Ascending aorta (tissue), 2 donors: ENCODE measurements at regions not wholly inside any gene's neighbourhood (a gene's known extent, or its start where the extent isn't known, plus 50 kb on each side); places are given as distances from the start of the nearest gene placed in this dataset.

Experiments used
- DNase-seq, 2 donors: peaks; one replicate each; pipeline ENCODE4 v3.0.0-alpha.2; 2019; ENCODE audit warnings: low spot score in 2 of 2
- H3K27ac ChIP-seq, 2 donors: fragments of 200-600 bp; sonication (generic); one replicate each; pipeline ENCODE4 v1.5.1; 2016 to 2017; ENCODE audit warnings: mild to moderate bottlenecking in 1 of 2
- H3K27me3 ChIP-seq: fragments of 200-600 bp; sonication (generic); one replicate; pipeline ENCODE4 v1.5.1; 2017
- H3K36me3 ChIP-seq, 2 donors: fragments of 200-600 bp; sonication (generic); one replicate each; pipeline ENCODE4 v1.5.1; 2016
- H3K4me1 ChIP-seq, 2 donors: fragments of 200-600 bp; sonication (generic); one replicate each; pipeline ENCODE4 v1.5.1; 2016 to 2017; ENCODE audit warnings: mild to moderate bottlenecking in 1 of 2
- H3K4me3 ChIP-seq, 2 donors: fragments of 200-600 bp; sonication (generic); one replicate each; pipeline ENCODE4 v1.5.1; 2016 to 2017; ENCODE audit warnings: mild to moderate bottlenecking in 1 of 2
- H3K9me3 ChIP-seq, 2 donors: fragments of 200-600 bp; sonication (generic); one replicate each; pipeline ENCODE4 v1.5.1; 2016
- CTCF ChIP-seq, 3 experiments: fragments of 200-600 bp in 2 of 3; fragments of 450-650 bp in 1 of 3; sonication (generic) in 2 of 3; IDR thresholded peaks; one replicate each; pipeline ENCODE4 v1.5.1; 2016 to 2019; ENCODE audit warnings: antibody characterized with exemption in 3 of 3, mild to moderate bottlenecking in 1 of 3, moderate library complexity in 1 of 3
- intact Hi-C: fragments of 100-400 bp; cut with DNase I; formaldehyde crosslinking; loops from one replicate; pipeline ENCODE4 v1.15.1; 2023

GRCh38 chr4:83855044-83855443 lies 319.1 kb downstream of the GPAT3 start:
- H3K36me3 ChIP-seq, result no peaks in the 10 kb centered on the region
- H3K4me3 ChIP-seq, result no peak overlapping the region
- no peaks in the 10 kb centered on the region for H3K9me3 ChIP-seq
- no peak for TF ChIP-seq CTCF (IDR thresholded peaks at IDR 0.05)
- no peaks in the 10 kb centered on the region for H3K4me1 ChIP-seq
- H3K27me3 ChIP-seq, result no peaks in the 10 kb centered on the region
- no peak for DNase-seq
- no peak overlapping the region for H3K27ac ChIP-seq
- intact Hi-C loops, result no loop called here

GRCh38 chr4:83852085-83852451 lies 316.2 kb downstream of the GPAT3 start:
- H3K27me3 ChIP-seq, result no peaks in the 10 kb centered on the region
- no peak for DNase-seq
- H3K4me3 ChIP-seq, result no peak overlapping the region
- intact Hi-C loops, result no loop called here
- no peak for TF ChIP-seq CTCF (IDR thresholded peaks at IDR 0.05)
- H3K36me3 ChIP-seq, result no peaks in the 10 kb centered on the region
- H3K27ac ChIP-seq, result no peak overlapping the region
- no peaks in the 10 kb centered on the region for H3K4me1 ChIP-seq
- no peaks in the 10 kb centered on the region for H3K9me3 ChIP-seq

DNA sequence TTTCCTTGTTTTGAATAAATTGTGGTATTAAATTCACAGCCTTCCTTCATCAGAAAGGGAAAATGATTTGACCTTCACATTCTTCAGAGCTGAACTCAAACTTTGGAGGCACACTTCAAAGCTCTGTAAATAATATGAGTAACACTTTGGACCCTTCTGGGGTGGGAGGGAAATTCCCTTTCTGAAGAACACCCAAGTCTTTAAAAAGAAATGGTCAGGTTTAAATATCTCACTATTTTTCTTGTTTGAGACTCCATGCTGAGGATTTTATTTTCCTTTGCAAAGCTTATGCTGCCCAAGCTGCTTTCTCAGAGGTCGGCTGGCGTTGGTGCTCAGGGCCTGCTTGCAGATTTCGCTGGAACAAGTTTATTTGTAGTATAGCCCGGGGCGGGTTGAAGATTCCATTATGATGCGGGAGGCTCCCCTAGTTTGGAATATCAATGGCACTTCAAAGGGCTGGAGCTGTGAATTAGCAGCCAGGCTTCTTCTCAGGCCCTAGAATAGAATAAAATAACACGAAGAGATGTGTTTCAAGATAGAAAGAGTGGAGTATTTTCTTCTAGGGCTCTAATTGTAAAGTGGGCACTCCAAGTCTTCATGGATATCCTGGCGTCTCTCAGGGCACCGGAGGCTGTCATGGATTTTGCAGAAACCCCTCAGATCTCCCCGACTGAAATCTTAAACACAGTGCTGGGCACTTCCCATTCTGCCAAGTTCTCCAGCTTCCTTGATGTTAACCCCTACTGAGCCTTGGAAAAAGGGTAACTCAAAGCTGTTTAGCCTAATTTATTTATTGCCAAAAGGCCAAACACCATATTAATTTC lies 315.6 kb downstream of the GPAT3 start:
- TF ChIP-seq CTCF (IDR thresholded peaks at IDR 0.05), result no peak
- no peaks in the 10 kb centered on the region for H3K4me1 ChIP-seq
- intact Hi-C loops, result no loop called here
- H3K36me3 ChIP-seq, result no peaks in the 10 kb centered on the region
- no peaks in the 10 kb centered on the region for H3K27me3 ChIP-seq
- no peak for DNase-seq
- no peak overlapping the region for H3K4me3 ChIP-seq
- H3K9me3 ChIP-seq, result no peaks in the 10 kb centered on the region
- H3K27ac ChIP-seq, result no peak overlapping the region

DNA sequence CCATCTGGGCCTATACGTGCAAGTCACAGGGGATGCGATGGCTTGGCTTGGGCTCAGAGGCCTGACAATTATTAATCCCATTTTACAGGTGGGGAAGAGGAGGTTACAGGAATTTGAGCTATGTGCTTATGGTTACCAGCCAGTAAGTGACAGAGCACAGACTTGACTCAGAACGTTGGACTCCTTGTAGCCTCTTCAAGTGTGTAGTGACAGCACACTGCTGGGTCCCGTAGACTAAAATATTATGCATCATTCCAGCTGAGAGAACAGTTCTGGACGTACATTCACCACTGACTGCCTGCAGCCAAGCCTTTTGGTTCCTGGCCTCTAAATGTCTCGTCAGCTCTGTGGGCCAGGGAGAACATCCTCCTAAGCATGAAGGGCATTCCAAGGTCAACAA lies 314.5 kb downstream of the GPAT3 start:
- H3K27me3 ChIP-seq, result no peaks in the 10 kb centered on the region
- H3K4me3 ChIP-seq, result no peak overlapping the region
- no peaks in the 10 kb centered on the region for H3K9me3 ChIP-seq
- H3K27ac ChIP-seq, result no peak overlapping the region
- no peaks in the 10 kb centered on the region for H3K36me3 ChIP-seq
- intact Hi-C loops, result no loop called here
- no peak for TF ChIP-seq CTCF (IDR thresholded peaks at IDR 0.05)
- no peaks in the 10 kb centered on the region for H3K4me1 ChIP-seq
- DNase-seq, result no peak

DNA sequence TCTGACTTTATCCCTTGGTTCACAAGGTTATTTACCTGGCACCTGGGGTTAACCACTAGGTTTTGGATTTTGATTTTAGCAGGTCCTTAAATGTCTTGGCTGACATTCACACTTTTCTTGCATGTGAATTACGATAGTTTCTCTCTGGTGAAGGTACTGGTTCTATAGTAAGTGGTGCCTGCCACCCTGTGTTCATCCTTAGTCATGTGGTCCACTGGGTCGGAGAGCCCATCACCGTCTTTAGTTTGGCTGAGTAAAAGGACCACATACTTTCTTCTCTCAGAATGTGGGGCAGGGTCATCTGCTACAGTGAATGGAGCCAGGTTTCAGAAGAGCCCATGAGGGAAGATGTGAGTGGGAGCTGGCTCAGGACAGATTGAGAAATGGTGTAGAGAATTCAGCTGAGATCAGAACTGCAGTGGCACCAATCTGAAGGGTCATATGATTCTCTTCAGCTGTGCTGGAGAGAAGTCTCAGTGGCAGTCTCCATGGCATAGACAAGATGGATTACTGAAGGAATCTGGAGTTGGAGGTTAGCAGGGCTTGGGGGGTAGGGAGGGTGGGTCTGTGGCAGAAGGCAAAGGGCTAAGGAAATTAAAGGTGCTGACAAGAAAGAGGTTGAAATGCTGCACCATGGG lies 310.4 kb downstream of the GPAT3 start:
- no peaks in the 10 kb centered on the region for H3K9me3 ChIP-seq
- intact Hi-C loops, result no loop called here
- no peaks in the 10 kb centered on the region for H3K4me1 ChIP-seq
- H3K27me3 ChIP-seq, result no peaks in the 10 kb centered on the region
- DNase-seq, result no peak
- no peak overlapping the region for H3K4me3 ChIP-seq
- H3K27ac ChIP-seq, result no peak overlapping the region
- TF ChIP-seq CTCF (IDR thresholded peaks at IDR 0.05), result no peak
- H3K36me3 ChIP-seq, result no peaks in the 10 kb centered on the region
